ENCODE measurements at regions not wholly inside any gene's neighbourhood (a gene's known extent, or its start where the extent isn't known, plus 50 kb on each side); places are given as distances from the start of the nearest gene placed in this dataset.
A peak's percentile ranks its signal among the peaks of the same experiment; 100 is the strongest.

DNA sequence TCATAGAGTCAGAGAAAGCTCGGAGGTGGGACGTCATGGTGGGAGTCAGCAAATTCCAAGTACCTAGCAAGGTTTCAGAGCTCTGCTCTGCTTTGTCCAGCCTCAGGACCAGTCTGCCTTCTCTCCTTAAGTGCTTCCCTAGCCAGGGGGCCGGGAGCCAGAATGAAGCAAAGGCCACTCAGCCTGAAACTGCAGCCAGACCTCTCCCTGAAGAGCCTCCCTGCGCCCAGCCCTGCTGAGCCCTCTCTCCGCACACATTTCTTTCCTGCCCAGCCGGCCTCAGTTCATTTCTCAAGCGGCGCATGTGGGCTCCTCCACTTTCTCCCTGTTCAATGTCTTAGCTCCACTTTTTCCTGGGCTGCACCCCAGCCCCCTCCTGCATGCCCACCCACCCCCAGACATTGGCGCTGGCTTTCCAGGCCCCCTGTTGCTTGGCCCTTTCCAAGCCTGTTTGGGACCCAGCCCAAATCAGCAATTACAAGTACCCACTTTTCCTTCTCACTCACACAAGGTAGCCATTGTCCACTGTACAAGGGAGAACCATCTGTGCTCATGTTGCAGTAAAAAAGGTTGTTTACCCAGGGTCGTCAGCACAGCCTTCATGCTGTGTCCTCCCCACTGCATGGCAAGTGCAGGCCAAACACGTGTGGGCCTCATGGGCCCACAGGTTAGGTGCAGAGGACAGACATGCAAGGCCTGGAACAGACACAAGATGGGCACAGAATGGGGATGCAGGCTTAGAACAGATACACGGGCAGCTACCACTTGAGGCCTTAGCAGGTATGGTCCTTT lies 147.1 kb downstream of the MRPL14 start:
- no peak for DNase-seq

DNA sequence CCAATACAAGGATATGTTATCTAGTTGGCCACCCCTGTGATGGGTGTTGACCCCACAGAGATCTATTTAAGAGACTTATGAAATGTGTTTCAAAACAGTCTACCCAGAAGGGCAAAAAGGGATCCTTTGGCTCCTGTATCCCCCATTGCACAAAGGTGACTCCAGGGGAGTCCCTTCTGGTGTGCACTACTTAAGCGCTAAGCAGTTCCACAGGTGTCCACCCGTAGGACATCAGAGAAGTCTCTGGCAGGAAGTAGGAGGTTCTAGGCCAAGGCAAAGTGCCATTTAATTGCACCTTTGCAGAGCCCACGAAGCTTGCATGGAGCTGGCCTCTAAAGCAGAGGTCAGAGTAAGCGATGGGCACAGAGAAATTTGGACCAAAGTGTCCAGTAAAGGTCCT lies 147.7 kb downstream of the MRPL14 start:
- DNase-seq, result no peak

DNA sequence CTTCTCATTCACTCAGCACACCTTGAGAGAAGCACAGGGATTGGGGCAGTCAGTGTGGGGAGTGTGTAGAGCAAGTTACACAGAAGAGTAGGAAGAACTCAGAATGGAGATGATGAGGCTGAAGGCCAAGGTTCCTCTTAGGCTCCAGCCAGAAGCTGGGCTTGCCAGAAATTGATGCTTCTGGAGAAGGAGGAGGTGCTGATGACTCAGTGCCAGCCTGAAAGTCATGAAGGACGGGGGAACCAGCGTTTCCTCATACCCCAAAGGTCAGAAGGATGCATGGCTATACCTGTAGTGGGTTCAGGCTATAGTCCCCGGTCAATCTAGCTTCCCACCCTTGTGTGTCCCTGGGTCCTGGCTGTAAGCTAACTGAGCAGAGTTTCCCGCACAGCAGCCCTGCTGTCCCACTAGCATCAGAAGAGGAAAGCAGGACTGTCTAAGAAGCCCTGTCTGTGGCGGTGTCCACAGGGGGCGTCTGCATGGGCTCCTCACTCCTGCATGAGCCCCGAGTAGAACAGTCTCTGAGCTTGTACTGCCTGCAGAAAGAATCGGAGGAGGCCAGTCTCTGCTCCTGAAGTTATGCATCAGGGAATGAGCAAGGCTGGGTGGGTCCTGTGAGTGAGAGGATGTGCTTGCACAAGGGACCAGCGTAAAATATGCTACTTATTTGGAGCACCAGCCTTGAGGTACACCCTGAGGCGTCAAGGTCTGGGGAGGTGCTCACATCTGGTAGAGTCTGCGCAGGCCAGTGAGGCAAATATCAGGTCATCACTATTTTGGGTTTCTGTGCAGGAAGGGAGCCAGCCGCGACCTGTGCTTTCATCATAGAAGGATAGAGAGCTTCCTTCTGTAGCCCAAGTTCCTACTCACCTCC lies 148.5 kb downstream of the MRPL14 start:
- no peak for DNase-seq

DNA sequence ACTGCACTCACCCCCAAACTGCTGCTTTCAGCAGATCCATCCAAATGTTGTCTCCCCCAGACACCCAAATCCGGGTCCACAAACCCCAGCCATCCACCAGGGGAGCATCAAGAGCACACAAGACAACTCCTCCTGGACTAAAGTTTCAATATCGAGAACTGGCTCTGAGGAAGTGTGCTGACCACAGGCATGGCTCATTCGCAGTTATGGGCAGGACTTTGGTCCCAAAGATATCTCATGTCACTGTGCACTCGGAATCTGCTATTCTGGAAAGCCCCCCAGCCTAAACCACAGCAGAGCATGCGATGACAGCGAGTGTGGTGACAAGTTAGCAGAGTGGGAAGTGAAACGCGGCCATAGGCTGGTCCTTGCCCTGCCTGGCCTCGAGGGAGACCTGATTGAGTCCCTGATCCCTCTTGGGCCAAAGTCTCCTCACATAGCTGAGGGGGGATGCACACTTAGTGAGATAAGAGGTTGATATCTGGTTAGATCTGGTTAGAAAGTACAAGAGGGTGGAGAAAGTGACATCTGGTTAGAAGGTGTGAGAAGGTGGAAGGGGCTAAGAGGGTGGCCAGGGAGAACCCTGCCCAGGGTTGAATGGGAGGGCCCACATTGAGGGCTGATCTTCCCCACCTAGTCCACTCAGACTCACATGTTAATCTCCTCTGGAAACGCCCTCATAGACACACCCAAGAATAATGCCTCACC lies 149.7 kb downstream of the MRPL14 start:
- DNase-seq, result no peak

DNA sequence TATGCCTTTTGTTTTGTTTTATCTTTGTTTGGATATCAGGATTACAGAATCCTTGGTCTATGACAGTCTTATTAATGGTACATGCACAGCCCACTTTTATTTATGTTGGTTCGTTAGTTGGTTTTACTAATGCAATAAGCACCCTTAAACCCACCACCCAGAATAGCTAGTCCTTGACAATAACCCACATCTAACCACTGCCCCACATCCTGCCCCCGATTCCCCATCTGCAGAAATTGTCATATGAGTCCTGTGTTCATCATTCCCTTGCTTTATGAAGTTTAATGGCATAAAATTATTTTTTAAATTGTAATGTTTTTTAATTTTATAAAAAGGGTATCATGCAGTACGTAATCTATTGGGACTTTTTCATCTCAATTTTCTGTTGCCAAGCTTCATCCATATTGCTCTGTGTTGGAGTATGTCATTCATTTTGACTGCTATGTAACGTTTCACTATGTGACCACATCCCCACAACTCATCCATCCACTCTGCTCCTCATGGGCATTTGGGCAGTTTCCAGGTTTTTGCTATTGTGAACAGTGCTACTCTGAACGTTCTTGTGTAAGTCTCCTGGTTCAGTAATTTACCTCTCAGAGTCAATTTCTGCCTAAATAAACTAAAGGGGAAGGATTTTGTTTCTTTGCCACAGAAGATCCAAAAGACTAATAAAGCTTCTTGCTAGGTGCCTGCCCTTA lies 150.4 kb downstream of the MRPL14 start:
- no peak for DNase-seq

DNA sequence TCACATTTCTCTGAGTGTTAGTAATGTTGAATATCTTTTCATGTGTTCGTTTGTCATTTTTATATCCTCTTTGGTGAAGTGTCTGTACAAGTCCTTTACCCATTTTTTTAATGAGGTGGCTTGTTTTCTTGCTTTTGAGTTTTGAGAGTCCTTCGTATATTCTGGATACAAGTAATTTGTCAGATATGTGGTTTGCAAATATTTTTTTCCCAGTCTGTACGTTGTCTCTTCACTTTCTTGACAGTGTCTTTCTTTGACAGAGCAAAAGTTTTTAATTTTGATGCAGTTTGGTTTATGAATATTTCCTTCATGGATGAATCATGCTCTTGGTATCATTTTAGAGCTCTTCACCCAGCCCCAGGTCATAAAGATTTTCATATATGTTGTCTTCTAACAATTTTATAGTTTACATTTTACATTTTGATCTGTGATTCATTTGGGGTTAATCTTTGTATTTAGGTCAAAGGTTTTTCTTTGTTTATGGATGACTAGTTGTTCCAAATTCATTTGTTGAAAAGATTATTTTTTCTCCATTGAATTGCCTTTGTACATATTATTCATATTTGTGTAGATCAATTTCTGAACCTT lies 152.5 kb downstream of the MRPL14 start:
- peak; percentile 69 for DNase-seq

DNA sequence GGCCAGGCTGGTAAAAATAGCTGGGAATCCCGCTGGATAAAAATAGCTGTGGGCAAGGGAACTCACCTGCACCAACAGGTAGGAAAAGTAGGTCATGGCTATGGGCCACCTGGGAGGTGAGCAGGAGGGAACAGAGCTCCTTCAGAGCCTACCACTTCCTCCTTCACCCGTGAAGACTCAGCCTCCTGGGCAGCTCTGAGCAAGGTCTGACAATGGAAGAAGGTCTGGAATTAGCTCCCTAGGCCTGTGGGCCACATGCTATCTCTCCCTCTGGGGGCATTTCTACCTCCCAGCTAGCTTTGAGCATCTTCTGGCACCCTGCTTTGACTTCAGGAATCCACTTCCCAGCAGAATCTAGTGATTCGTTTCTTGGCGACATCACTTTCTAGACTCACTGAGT lies 153.9 kb downstream of the MRPL14 start:
- DNase-seq, result peak; percentile 42

DNA sequence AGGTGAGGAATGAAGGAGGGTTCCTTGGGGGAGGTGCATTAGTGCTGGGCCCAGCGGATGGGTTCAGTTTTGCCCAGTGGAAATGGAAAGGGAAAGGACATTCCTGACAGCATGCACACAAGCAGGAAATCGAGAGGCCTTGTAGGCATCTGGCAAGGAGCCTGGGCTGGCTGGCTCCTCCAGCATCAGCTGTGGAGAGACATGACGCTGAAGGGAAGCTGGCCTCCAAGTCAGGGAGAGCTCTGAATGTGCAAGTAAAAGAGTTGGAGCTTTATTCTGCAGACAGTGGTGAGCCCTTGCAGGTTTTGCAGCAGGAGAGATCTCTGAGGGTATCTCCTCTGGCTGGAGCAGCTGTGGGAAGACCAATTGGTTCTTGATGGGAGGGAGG lies 154.3 kb downstream of the MRPL14 start:
- peak; percentile 90 for DNase-seq

DNA sequence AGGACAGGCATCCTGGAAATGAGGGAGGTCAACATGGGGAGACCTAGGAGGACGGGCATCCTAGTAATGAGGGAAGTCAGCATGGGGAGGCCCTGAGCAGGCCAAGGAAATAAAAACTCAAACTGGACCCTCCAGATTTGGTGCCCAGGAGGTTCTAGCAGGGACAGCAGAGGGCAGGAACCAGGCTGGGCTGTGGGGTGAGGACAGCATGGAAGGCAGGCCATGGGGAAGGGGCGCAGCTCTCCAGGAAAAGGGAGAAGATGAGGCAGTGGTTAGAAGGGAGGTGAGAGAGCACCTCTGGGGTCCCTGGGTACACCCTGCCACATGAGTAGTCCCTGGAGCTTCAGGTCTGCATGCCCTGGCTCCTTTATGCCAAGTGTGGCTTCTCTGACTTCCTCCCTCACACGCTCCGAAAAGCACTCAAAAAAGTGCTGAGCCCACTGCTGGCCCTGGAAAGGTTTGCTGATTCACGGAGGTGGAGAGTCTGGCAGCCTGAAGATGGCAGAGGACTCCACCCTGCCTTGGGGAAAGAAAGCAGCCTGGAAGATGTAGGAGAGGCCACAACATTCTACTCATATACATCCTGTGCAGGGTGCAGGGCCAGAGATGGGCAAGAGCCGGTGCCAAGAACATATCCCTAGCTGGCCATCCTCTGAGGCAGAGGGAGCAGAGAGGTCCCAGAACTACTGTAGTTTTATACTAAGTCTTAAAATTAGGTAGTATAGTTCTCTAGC lies 154.9 kb downstream of the MRPL14 start:
- DNase-seq, result no peak

DNA sequence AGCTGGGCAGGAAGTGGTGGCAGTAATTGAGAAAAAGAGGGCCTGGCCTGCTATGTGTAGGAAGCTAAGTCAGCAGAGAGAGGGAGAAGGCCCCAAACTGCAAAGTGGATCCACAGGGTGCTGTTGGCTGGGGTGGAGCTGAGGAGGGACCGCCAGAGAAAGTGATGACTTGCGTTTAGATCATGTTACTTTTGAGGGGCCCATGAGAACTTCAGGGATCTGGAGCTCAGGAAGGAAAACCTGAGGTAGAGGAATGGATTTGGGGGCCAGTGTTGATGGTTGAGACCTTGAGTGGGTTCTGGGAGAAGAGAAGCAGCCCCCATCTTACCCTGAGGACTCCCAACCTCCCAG lies 155.5 kb downstream of the MRPL14 start:
- no peak for DNase-seq

DNA sequence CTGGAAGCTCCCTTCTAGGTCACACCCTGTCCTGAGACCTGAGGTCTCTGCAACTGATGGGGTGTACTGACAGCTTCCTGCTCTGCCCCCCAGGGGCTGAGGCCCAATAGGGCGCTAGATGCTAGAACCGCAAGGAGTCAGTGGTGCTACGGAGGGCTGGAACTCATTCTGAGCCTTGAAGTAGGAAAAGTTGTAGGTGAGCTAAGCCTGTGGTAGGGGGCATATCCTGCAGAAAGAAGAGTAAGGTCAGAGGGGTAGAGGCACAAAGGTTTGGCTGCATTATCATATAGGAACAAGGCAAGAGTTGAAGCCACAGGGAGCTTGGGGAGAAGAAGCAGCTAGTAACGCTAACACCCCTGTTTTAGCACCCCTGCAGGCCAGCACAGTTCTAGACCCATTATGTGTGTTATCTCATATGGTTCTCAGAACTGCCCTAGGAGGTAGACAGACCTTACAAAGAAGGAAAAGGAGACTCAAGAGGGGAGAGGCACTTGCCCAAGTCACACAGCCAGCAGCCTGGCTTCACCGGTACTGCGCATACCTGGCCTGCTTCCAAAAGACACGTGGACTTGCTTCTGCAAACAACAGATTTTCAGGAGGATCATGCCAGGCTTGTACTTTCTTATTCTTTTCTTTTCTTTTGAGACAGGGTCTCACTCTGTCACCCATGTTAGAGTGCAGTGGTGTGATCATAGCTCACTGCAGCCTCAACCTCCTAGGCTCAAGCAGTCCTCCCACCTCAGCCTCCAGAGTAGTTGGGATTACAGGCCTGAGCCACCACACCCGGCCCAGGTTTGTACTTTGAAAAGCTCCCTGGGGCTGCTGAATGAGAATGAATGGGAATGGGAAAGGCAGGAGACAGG lies 156.1 kb downstream of the MRPL14 start:
- DNase-seq, result no peak

DNA sequence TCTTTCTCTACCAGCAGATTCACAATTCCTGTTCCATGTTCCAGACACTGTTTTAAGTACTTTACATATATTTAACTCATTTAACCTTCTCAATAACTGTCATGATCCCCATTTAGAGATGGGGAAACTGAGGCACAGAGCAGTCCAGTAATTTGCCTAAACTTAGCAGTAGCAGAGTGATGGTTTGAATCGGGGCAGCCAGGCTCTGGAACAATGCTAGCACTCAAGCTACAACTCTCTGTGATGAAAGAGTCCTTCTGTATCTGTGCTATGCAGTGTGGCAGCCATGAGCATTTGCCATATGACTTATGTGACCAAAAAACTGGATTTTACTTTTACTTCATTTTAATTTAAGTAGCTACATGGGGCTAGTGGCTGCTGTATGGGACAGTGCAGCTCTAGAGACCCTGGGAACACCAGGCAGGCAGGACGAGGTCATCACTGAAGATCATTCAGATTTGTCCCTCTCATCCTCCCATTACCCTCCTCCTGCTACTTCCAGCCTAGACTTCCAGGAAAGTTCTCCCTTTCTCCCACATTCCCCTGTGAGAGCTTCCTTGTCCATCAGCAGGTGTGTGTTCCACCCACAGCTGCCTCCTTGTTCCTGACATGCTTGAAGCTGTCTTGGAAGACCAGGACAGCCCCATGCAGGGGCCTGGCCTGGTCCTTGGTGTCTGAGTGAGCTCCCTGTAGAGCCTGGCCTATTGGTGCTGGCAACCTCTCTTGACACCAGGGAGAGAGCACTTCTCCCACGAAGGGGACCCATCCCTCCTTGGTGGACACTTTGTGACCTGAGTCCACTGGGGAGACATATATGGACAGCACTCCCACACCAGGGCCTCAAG lies 157.0 kb downstream of the MRPL14 start:
- no peak for DNase-seq

DNA sequence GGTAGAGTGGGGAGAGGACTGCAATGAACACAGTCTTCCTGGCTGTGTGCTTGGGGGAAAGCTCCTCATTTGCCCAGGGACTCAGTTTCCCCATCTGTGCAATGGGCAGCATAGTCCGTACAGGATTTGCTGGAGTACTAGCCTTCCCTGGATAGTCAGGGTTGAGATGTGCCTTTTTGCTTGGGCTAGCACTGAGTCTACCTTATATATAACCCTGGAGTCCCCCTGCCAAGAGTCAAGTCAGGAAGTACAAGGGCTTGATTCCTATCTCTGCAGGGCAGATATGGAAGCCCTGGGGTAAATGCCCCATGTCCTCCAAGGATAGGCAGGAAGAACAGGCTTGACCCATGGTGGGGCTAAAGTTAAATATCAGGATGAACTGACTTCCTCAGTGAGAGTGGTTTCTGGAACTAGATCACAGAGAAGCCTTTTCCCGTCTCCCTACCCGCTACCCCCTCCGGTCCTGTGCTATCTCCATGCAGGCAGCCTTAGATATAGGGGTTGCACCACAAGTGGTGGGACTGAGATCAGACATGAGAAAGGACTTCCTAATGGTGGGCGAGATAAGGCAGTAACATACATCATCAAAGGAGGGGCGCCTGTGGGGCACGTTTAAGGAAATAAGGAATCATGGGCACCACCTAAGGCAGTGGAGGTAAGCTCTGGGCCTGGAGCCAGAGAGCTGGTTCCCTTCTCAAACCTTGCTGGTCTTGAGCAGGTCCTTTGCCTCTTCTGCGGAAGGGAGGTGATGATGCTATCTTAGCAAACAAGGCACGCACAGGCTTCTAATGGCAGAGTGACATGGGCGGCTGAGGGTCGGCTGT lies 157.9 kb downstream of the MRPL14 start:
- DNase-seq, result no peak

DNA sequence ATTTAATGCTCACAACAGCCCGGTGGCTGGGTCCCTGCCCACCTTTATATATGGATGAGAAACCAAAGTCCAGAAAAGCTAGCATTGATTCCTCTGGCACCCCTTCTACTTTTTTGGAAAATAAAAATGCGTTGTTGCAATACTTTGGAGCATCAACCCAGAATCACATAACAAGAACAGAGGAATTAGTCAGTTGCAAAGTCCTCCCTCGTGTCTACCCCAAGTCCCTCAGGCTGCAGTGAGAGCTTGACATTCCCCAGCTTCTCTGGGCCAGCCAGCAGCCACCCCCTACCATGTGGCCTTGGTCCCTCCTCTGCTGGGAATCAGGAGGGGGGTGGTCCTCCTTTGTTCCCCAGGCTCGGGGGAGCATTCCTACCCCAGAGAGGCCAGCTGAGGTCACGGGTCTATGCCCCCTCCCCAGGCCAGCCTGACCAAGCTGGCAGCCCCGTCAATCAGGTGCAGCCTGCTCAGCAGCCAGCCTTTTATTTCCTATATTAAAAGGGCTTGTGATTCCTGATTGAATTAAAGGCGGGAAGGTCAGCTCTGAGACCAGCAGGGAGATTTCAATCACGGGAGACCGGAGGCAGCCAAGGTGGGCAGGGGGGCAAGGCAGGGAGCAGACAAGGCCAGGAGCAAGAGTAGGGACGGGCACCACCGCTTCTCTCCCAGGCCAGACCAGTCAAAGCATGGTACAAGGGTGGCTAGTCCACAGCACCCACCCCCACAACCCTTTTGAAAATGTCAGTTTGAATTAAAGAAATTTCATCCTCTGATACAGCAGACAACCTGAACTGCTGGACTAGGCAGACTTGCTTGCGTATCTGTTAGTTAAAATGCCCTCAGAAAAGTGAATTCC lies 158.9 kb downstream of the MRPL14 start:
- no peak for DNase-seq

DNA sequence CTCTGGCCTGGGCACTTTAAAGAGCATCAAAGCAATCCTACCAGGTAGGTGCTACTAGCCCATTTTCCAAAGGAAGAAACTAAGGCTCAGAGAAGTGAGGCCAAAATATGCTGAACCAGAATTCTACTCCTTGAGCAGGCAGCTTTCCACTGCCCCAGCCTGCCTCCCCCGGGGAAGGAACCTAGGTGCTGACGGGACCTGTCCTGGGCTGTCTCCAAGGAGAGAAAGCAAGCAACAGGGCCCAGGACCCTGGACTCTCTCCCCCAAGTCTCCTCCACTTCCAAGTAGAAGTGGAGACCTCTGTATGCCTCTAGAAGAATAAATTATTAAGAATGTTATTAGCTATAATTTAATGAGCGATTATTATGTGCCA lies 159.5 kb downstream of the MRPL14 start:
- DNase-seq, result no peak

DNA sequence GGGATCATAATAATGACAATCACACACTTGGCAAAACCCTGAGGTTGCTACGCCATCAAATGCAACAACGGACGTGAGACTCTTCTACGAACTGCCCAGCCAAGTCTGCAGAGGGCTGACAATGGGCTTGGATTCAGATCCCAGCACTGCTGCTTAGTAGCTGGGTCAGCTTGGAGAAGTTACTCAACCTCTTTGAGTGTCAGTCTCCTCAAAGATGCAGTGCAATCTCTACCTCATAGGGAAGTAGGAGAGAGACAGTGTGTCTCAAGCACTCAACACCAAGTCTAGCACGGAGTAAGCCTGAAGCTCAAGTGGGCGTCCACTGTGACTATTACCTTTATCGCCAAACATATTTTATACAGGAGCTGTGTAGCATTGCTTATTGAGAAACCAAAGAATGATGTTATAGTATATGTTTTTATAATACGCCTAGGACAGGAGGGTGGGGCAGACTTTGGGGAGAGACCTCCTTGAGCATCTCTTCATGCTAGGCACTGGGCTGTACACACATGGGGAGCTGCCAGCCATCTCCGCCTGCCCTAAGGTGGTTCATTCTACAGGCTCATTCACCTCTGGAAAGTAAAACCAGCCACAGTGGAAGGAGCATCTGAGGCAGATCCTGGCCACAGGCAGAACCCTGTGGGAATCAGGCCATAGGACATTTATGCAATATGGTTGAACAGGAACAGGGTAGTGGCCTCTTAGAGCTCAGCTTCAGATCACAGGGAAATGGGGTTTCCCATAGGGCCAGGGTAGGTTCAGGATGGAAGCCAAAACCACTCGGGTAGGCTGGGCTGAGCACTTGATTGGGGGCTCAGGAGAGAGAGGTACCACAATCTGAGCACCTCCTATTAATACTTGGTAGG lies 160.2 kb downstream of the MRPL14 start:
- no peak for DNase-seq

DNA sequence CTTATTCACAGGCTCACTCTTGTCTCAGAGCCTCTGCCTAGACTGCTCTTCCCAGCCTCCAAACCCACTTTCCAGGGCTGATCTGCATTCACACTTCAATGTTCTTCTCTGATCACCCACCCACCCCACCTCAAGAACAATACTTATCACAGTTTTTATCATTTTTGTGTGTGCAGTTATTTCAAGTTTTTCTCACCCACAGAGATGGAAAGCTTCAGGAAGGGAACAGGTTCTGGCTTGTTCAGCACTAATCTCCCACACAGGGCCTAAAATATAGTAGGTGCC lies 160.9 kb downstream of the MRPL14 start:
- DNase-seq, result no peak

All from fibroblast of skin of right quadriceps (primary cell).